Astrocyte (in vitro differentiated cells and primary cell): ENCODE measurements at regions not wholly inside any gene's neighbourhood (a gene's known extent, or its start where the extent isn't known, plus 50 kb on each side); places are given as distances from the start of the nearest gene placed in this dataset.
A peak's percentile ranks its signal among the peaks of the same experiment; 100 is the strongest.

Experiments
- DNase-seq: peaks from one replicate; pipeline ENCODE4 v3.0.0-alpha.2; 2010; ENCODE audit warnings: low read depth
- FAIRE-seq: peaks from 2 replicates; lab custom pipeline; 2011; peaks lifted over from hg19 to GRCh38; lab: Jason Lieb, UNC
- H2AFZ ChIP-seq: 2 replicates; pipeline ENCODE4 v1.6.0; 2012; ENCODE audit warnings: low read depth, low read length, inconsistent platforms
- H3K27ac ChIP-seq: 2 replicates; pipeline ENCODE4 v1.5.1; 2011; ENCODE audit warnings: low read depth, low read length, inconsistent platforms
- H3K27me3 ChIP-seq: 2 replicates; pipeline ENCODE4 v1.6.0; 2011; ENCODE audit warnings: low read length, inconsistent platforms; ENCODE audit not compliant: insufficient read depth
- H3K36me3 ChIP-seq: 2 replicates; pipeline ENCODE4 v1.5.1; 2011; ENCODE audit warnings: low read length, inconsistent platforms; ENCODE audit not compliant: insufficient read depth
- H3K4me1 ChIP-seq: 2 replicates; pipeline ENCODE4 v1.5.1; 2011; ENCODE audit warnings: low read length, inconsistent platforms; ENCODE audit not compliant: insufficient read depth
- H3K4me2 ChIP-seq: 2 replicates; pipeline ENCODE4 v1.6.0; 2012; ENCODE audit warnings: low read length, inconsistent platforms
- H3K4me3 ChIP-seq: 2 replicates; pipeline ENCODE4 v1.5.1; 2011; ENCODE audit warnings: low read depth, mild to moderate bottlenecking, low read length, inconsistent platforms; ENCODE audit not compliant: insufficient read depth
- H3K79me2 ChIP-seq: 2 replicates; pipeline ENCODE4 v1.6.0; 2012; ENCODE audit warnings: mild to moderate bottlenecking, low read length, inconsistent platforms; ENCODE audit not compliant: insufficient read depth
- H3K9ac ChIP-seq: 2 replicates; pipeline ENCODE4 v1.6.0; 2012; ENCODE audit warnings: mild to moderate bottlenecking, low read length, inconsistent platforms
- H3K9me3 ChIP-seq: 2 replicates; pipeline ENCODE4 v1.5.1; 2012; ENCODE audit warnings: low read depth, mild to moderate bottlenecking, low read length, inconsistent platforms; ENCODE audit not compliant: insufficient read depth
- H4K20me1 ChIP-seq: 2 replicates; pipeline ENCODE4 v1.6.0; 2012; ENCODE audit warnings: low read length, inconsistent platforms; ENCODE audit not compliant: insufficient read depth
- H3K27ac Mint-ChIP-seq: one replicate; pipeline ENCODE4 v1.8.0; 2021; ENCODE audit warnings: mild to moderate bottlenecking, mixed read lengths; ENCODE audit not compliant: unreplicated experiment
- H3K27me3 Mint-ChIP-seq: one replicate; pipeline ENCODE4 v1.8.0; 2021; ENCODE audit warnings: low read depth, mixed read lengths; ENCODE audit not compliant: unreplicated experiment
- H3K36me3 Mint-ChIP-seq: one replicate; pipeline ENCODE4 v1.8.0; 2021; ENCODE audit warnings: low read depth, mixed read lengths; ENCODE audit not compliant: unreplicated experiment
- H3K4me1 Mint-ChIP-seq: one replicate; pipeline ENCODE4 v1.8.0; 2021; ENCODE audit warnings: low read depth, mixed read lengths; ENCODE audit not compliant: unreplicated experiment
- H3K4me3 Mint-ChIP-seq: one replicate; pipeline ENCODE4 v1.8.0; 2021; ENCODE audit warnings: mild to moderate bottlenecking, moderate library complexity, mixed read lengths; ENCODE audit not compliant: unreplicated experiment
- H3K9me3 Mint-ChIP-seq: one replicate; pipeline ENCODE4 v1.8.0; 2021; ENCODE audit warnings: mild to moderate bottlenecking, mixed read lengths; ENCODE audit not compliant: unreplicated experiment
- CTCF ChIP-seq: IDR thresholded peaks from 2 replicates; pipeline ENCODE4 v1.5.1; 2011; ENCODE audit warnings: low read depth, mild to moderate bottlenecking, inconsistent platforms, low read length, moderate library complexity; ENCODE audit not compliant: insufficient read depth
- EZH2 ChIP-seq: IDR thresholded peaks from 2 replicates; pipeline ENCODE4 v1.6.1; 2012; ENCODE audit warnings: mild to moderate bottlenecking, low read length, inconsistent platforms; ENCODE audit not compliant: insufficient read depth

- Histone ChIP-seq H3K9me3 (no peaks in the 10 kb centered on the region), H3K4me3 (no peak overlapping the region), H3K79me2 (no peaks in the 10 kb centered on the region), H3K4me1 (peaks cover 12% of the 10 kb centered on the region), H3K27me3 (no peaks in the 10 kb centered on the region), H3K4me2 (no peak overlapping the region), H3K36me3 (no peaks in the 10 kb centered on the region), H2AFZ (no peak overlapping the region), H3K27ac (no peak overlapping the region), H3K9ac (no peak overlapping the region), H4K20me1 (no peaks in the 10 kb centered on the region)
- H3K4me1 Mint-ChIP-seq: peaks cover 35% of the 10 kb centered on the region
- DNase-seq (no peak), FAIRE-seq (no peak)
- no peaks in the 10 kb centered on the region for H3K9me3 Mint-ChIP-seq
- TF ChIP-seq EZH2 (no peak), CTCF (no peak)
- H3K36me3 Mint-ChIP-seq: no peaks in the 10 kb centered on the region
- no peak overlapping the region for H3K4me3 Mint-ChIP-seq
- no peaks in the 10 kb centered on the region for H3K27me3 Mint-ChIP-seq
- H3K27ac Mint-ChIP-seq: no peak overlapping the region
Observed at GRCh38 chr4:13262816-13263215, 221.3 kb downstream of the RAB28 start.

GRCh38 chr4:13261486-13262257 is 222.5 kb downstream of the RAB28 start:
- Histone ChIP-seq H3K79me2 (no peaks in the 10 kb centered on the region), H3K4me3 (no peak overlapping the region), H3K36me3 (no peaks in the 10 kb centered on the region), H2AFZ (no peak overlapping the region), H3K4me2 (peak overlapping the region; percentile 23), H3K27ac (no peak overlapping the region), H4K20me1 (no peaks in the 10 kb centered on the region), H3K9ac (no peak overlapping the region), H3K27me3 (no peaks in the 10 kb centered on the region), H3K4me1 (peaks cover 7% of the 10 kb centered on the region), H3K9me3 (no peaks in the 10 kb centered on the region)
- DNase-seq: peak; percentile 75
- H3K27me3 Mint-ChIP-seq: no peaks in the 10 kb centered on the region
- H3K27ac Mint-ChIP-seq: peak overlapping the region; percentile 48
- H3K9me3 Mint-ChIP-seq: no peaks in the 10 kb centered on the region
- H3K4me3 Mint-ChIP-seq: no peak overlapping the region
- peaks cover 28% of the 10 kb centered on the region for H3K4me1 Mint-ChIP-seq
- no peaks in the 10 kb centered on the region for H3K36me3 Mint-ChIP-seq
- TF ChIP-seq CTCF (no peak), EZH2 (no peak)
- FAIRE-seq: no peak

GRCh38 chr4:13260513-13260912 is 223.6 kb downstream of the RAB28 start:
- DNase-seq (no peak), FAIRE-seq (no peak)
- H3K79me2 ChIP-seq: no peaks in the 10 kb centered on the region
- TF ChIP-seq CTCF (no peak), EZH2 (no peak)
- no peaks in the 10 kb centered on the region for H3K36me3 ChIP-seq
- Mint-ChIP-seq H3K4me1 (peaks cover 28% of the 10 kb centered on the region), H3K27ac (no peak overlapping the region), H3K9me3 (no peaks in the 10 kb centered on the region), H3K27me3 (no peaks in the 10 kb centered on the region), H3K4me3 (no peak overlapping the region), H3K36me3 (no peaks in the 10 kb centered on the region)
- no peak overlapping the region for H3K27ac ChIP-seq
- H2AFZ ChIP-seq: no peak overlapping the region
- no peaks in the 10 kb centered on the region for H3K27me3 ChIP-seq
- H3K9ac ChIP-seq: no peak overlapping the region
- H3K4me3 ChIP-seq: no peak overlapping the region
- no peak overlapping the region for H3K4me2 ChIP-seq
- peaks cover 5% of the 10 kb centered on the region for H3K4me1 ChIP-seq
- H4K20me1 ChIP-seq: no peaks in the 10 kb centered on the region
- H3K9me3 ChIP-seq: no peaks in the 10 kb centered on the region
